Smooth muscle cell (in vitro differentiated cells): ENCODE measurements at regions not wholly inside any gene's neighbourhood (a gene's known extent, or its start where the extent isn't known, plus 50 kb on each side); places are given as distances from the start of the nearest gene placed in this dataset.

ENCODE experiments used
- DNase-seq: peaks from one replicate; lab custom pipeline; 2025; ENCODE audit not compliant: unreplicated experiment; lab: John Stamatoyannopoulos, UW
- H2AFZ ChIP-seq: fragments of 200-600 bp; sonication (generic); 2 replicates; pipeline ENCODE4 v1.6.0; 2016; ENCODE audit warnings: antibody characterized with exemption, low read depth, mild to moderate bottlenecking
- H3F3A ChIP-seq: fragments of 200-600 bp; sonication (generic); 2 replicates; pipeline ENCODE4 v1.6.0; 2017; ENCODE audit warnings: antibody characterized with exemption, low read depth
- H3K27ac ChIP-seq: fragments of 200-600 bp; sonication (generic); 2 replicates; pipeline ENCODE4 v1.5.1; 2016; ENCODE audit warnings: low read depth, mild to moderate bottlenecking
- H3K27me3 ChIP-seq: fragments of 200-600 bp; sonication (generic); 2 replicates; pipeline ENCODE4 v1.6.1; 2016; ENCODE audit warnings: low read depth, mild to moderate bottlenecking
- H3K36me3 ChIP-seq: fragments of 200-600 bp; sonication (generic); 2 replicates; pipeline ENCODE4 v1.5.1; 2016; ENCODE audit warnings: low read depth
- H3K4me1 ChIP-seq: fragments of 200-600 bp; sonication (generic); 2 replicates; pipeline ENCODE4 v1.5.1; 2016; ENCODE audit warnings: low read depth
- H3K4me2 ChIP-seq: fragments of 200-600 bp; sonication (generic); 2 replicates; pipeline ENCODE4 v1.6.0; 2016; ENCODE audit warnings: mild to moderate bottlenecking
- H3K4me3 ChIP-seq: fragments of 200-600 bp; sonication (generic); 2 replicates; pipeline ENCODE4 v1.5.1; 2016; ENCODE audit warnings: mild to moderate bottlenecking
- H3K79me2 ChIP-seq: fragments of 200-600 bp; sonication (generic); 2 replicates; pipeline ENCODE4 v1.6.0; 2016; ENCODE audit warnings: low read depth, mild to moderate bottlenecking
- H3K9ac ChIP-seq: fragments of 200-600 bp; sonication (generic); 2 replicates; pipeline ENCODE4 v1.6.0; 2016; ENCODE audit warnings: low read depth
- H3K9me3 ChIP-seq: fragments of 200-600 bp; sonication (generic); replicated peaks from 2 replicates; pipeline ENCODE4 v1.5.1; 2016; ENCODE audit warnings: low read depth
- H4K20me1 ChIP-seq: fragments of 200-600 bp; sonication (generic); 2 replicates; pipeline ENCODE4 v1.6.0; 2016; ENCODE audit warnings: low read depth
- CTCF ChIP-seq: fragments of 200-600 bp; sonication (generic); IDR thresholded peaks from 2 replicates; pipeline ENCODE4 v1.5.1; 2017; ENCODE audit warnings: borderline replicate concordance, mild to moderate bottlenecking, antibody characterized with exemption; ENCODE audit not compliant: insufficient read depth, poor library complexity, severe bottlenecking
- WGBS: methylation state at CpG from one replicate; pipeline ENCODE4 v1.1.7; 2016; ENCODE audit warnings: low lambda C conversion rate; 5-methylcytosine and 5-hydroxymethylcytosine counted together

- H3K79me2 ChIP-seq, result no peaks in the 10 kb centered on the region
- no peaks in the 10 kb centered on the region for H4K20me1 ChIP-seq
- no peaks in the 10 kb centered on the region for H3F3A ChIP-seq
- no peaks in the 10 kb centered on the region for H3K27me3 ChIP-seq
- no peaks in the 10 kb centered on the region for H3K4me1 ChIP-seq
- no peaks in the 10 kb centered on the region for H3K36me3 ChIP-seq
- 92% methylated on average over 5 of the region's 5 CpGs for WGBS
- DNase-seq, result no peak
- H3K4me2 ChIP-seq, result no peak overlapping the region
- TF ChIP-seq CTCF, result no peak
- no peak overlapping the region for H3K9ac ChIP-seq
- H3K4me3 ChIP-seq, result no peak overlapping the region
- no peaks in the 10 kb centered on the region for H3K9me3 ChIP-seq
- no peak overlapping the region for H2AFZ ChIP-seq
- no peak overlapping the region for H3K27ac ChIP-seq
These were observed 699.2 kb upstream of the RBFOX1 start for GRCh38 chr16:6633456-6633855.

DNA sequence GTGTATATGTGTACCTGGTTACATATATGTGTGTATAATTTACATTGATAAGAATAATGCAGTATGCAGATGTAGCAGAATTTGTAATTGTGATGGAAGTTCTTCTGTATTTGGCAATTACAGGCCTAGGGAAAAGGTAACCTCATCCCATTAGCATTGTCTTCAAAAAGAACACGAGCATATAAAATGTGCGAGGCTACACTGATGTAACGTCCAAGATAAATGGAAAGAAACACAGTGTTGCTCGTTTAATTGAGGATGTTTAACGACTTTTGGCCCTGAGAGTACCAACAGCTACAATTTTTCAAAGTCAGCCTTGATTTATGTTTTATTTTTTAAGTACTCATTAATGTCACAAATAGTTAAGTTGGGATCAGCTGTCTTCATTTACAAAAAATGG lies 703.5 kb upstream of the RBFOX1 start:
- H3K9me3 ChIP-seq, result no peaks in the 10 kb centered on the region
- H3K36me3 ChIP-seq, result no peaks in the 10 kb centered on the region
- H2AFZ ChIP-seq, result no peak overlapping the region
- DNase-seq, result no peak
- H3K27me3 ChIP-seq, result no peaks in the 10 kb centered on the region
- H3F3A ChIP-seq, result no peaks in the 10 kb centered on the region
- 82% methylated on average over 5 of the region's 5 CpGs for WGBS
- no peak overlapping the region for H3K4me3 ChIP-seq
- no peaks in the 10 kb centered on the region for H3K4me1 ChIP-seq
- TF ChIP-seq CTCF, result no peak
- no peak overlapping the region for H3K4me2 ChIP-seq
- no peak overlapping the region for H3K9ac ChIP-seq
- no peaks in the 10 kb centered on the region for H3K79me2 ChIP-seq
- H4K20me1 ChIP-seq, result no peaks in the 10 kb centered on the region
- H3K27ac ChIP-seq, result no peak overlapping the region

DNA sequence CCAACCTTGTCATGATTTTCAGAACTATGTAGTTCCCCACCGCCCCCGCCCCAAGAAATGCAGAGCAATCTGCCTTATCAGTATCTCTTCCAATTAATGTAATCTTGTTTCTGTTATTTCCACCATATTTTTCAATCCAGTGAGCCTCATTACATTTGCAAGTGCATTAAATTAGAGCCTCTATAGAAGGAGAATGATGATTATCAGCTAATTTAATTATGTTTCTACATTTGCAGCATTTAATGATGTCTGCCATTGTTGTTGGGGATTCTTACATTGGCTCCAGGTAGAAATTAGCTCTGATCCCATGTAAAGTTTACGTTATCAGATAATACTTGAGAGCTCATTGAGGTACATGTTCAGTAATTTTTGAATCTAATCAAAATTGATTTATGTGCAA lies 707.0 kb upstream of the RBFOX1 start:
- Histone ChIP-seq H2AFZ (no peak overlapping the region), H3K9ac (no peak overlapping the region), H3K79me2 (no peaks in the 10 kb centered on the region), H3K4me2 (no peak overlapping the region), H3K9me3 (no peaks in the 10 kb centered on the region), H4K20me1 (no peaks in the 10 kb centered on the region), H3K4me1 (no peaks in the 10 kb centered on the region), H3K27ac (no peak overlapping the region), H3F3A (no peaks in the 10 kb centered on the region), H3K4me3 (no peak overlapping the region), H3K27me3 (no peaks in the 10 kb centered on the region), H3K36me3 (no peaks in the 10 kb centered on the region)
- TF ChIP-seq CTCF, result no peak
- no peak for DNase-seq
- WGBS, result 95% methylated on average over 3 of the region's 3 CpGs

- no peaks in the 10 kb centered on the region for H3K27me3 ChIP-seq
- H3K79me2 ChIP-seq, result no peaks in the 10 kb centered on the region
- H3F3A ChIP-seq, result no peaks in the 10 kb centered on the region
- H3K36me3 ChIP-seq, result no peaks in the 10 kb centered on the region
- H3K9ac ChIP-seq, result no peak overlapping the region
- H2AFZ ChIP-seq, result no peak overlapping the region
- DNase-seq, result no peak
- no peaks in the 10 kb centered on the region for H4K20me1 ChIP-seq
- H3K9me3 ChIP-seq, result no peaks in the 10 kb centered on the region
- H3K4me3 ChIP-seq, result no peak overlapping the region
- no peaks in the 10 kb centered on the region for H3K4me1 ChIP-seq
- no peak for TF ChIP-seq CTCF
- H3K4me2 ChIP-seq, result no peak overlapping the region
- 79% methylated on average over 5 of the region's 5 CpGs for WGBS
- no peak overlapping the region for H3K27ac ChIP-seq
These were observed 713.8 kb upstream of the RBFOX1 start for GRCh38 chr16:6618874-6619273.
